Heart left ventricle (tissue), 13 donors: ENCODE measurements at regions not wholly inside any gene's neighbourhood (a gene's known extent, or its start where the extent isn't known, plus 50 kb on each side); places are given as distances from the start of the nearest gene placed in this dataset.

ENCODE experiments used
- POLR2A ChIP-seq, 2 donors: fragments of 450-650 bp; IDR thresholded peaks; one replicate each; pipeline ENCODE4 v1.6.1; 2017; ENCODE audit warnings: antibody characterized with exemption in 2 of 2, mild to moderate bottlenecking in 2 of 2, moderate library complexity in 2 of 2
- TF ChIP-seq, protein P1 (sequence below), 12 donors: fragments of 200-600 bp; sonication (generic) in 4 of 12; IDR thresholded peaks; one replicate each; pipeline versions ENCODE4 v1.5.0 to v1.8.0; 2018 to 2022; ENCODE audit warnings: antibody characterized with exemption in 12 of 12, mild to moderate bottlenecking in 5 of 12
- donor health status: ischemic (EF 13 %, LVEDD 7.1; RV severe dilation, severe dysfunction).
- donor health status: DM: no; HTN: yes; CAD: no.
- donor health status: DM: no; HTN: no; CAD: no.
- donor health status: ischemic (EF 25% LVEDD 6.9; RV normal size, moderate dysfunction).
- donor health status: ischemic (EF 25% LVEDD 5.7; RV mildly dilated, moderate dysfunction).
- donor health status: ischemic (EF 35%, LVEDD 5.7; RV mildly dilated, moderate dysfunction).
- donor health status: nonischemic (EF 11% LVEDD 7.7; RV severe dilation, severe dysfunction).
- donor health status: DM: yes; HTN: yes; CAD: no.
- donor health status: PGD.
- donor health status: ischemic (EF 29% LVEDD 5.4; RV normal size, mild dysfunction).
- donor health status: nonischemic (EF 23%, LVEDD 6.1; RV moderate dilation, normal function).

GRCh38 chr7:26553582-26553981, 261.9 kb downstream of the SNX10 start:
- no peak for TF ChIP-seq POLR2A (IDR thresholded peaks at IDR 0.05)
- TF ChIP-seq, protein P1, sequence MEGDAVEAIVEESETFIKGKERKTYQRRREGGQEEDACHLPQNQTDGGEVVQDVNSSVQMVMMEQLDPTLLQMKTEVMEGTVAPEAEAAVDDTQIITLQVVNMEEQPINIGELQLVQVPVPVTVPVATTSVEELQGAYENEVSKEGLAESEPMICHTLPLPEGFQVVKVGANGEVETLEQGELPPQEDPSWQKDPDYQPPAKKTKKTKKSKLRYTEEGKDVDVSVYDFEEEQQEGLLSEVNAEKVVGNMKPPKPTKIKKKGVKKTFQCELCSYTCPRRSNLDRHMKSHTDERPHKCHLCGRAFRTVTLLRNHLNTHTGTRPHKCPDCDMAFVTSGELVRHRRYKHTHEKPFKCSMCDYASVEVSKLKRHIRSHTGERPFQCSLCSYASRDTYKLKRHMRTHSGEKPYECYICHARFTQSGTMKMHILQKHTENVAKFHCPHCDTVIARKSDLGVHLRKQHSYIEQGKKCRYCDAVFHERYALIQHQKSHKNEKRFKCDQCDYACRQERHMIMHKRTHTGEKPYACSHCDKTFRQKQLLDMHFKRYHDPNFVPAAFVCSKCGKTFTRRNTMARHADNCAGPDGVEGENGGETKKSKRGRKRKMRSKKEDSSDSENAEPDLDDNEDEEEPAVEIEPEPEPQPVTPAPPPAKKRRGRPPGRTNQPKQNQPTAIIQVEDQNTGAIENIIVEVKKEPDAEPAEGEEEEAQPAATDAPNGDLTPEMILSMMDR (IDR thresholded peaks at IDR 0.05) = no peak
